Erythroblast (primary cell): ENCODE measurements at regions not wholly inside any gene's neighbourhood (a gene's known extent, or its start where the extent isn't known, plus 50 kb on each side); places are given as distances from the start of the nearest gene placed in this dataset.

Experiments used
- GATA1 ChIP-seq: IDR thresholded peaks from 2 replicates; pipeline ENCODE4 v1.6.1; 2011; ENCODE audit warnings: low read depth, mild to moderate bottlenecking, control low read depth, low read length, moderate library complexity
- POLR2A ChIP-seq: IDR thresholded peaks from 2 replicates; pipeline ENCODE4 v1.6.1; 2011; ENCODE audit warnings: mild to moderate bottlenecking, low read length

DNA sequence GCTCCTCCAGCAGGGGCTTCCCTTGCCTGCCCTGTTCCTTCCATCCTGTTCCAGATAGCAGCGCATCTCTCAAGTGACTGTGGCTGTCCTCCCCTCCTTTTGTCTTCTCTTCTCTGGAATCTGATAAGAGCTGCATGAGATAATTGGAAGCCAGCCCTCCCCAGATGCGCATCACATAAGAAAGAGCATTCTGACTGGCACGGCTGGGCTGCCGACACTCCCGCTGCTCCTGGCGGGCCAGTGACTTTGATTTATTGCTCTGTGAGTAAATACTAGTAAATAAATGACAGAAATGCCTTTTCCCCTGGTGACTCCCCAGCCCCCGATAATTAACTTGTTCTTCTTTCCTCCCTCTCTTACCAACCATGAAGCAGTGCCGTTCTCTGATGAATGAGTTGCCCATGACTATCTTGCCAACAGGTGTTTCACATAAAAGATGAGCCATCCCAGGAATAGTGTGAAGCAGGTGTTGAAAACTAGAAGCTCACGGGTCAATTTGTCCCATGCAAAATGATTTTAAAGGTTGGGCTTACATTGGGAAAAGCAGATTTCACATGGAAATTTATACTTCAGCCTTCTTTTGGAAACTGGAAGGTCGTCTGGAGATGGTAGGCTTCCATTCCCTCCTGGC, 212.3 kb downstream of the ERCC6L2 start:
- TF ChIP-seq POLR2A: no peak
- no peak for TF ChIP-seq GATA1
